ENCODE measurements at regions not wholly inside any gene's neighbourhood (a gene's known extent, or its start where the extent isn't known, plus 50 kb on each side); places are given as distances from the start of the nearest gene placed in this dataset.

- no peak for TF ChIP-seq YY1 (IDR thresholded peaks at IDR 0.05; ENCODE audit: insufficient read depth, insufficient read length)
- TF ChIP-seq SUZ12 (IDR thresholded peaks at IDR 0.05; ENCODE audit: extremely low read depth, insufficient read depth, insufficient read length) = no peak
- TF ChIP-seq ZNF274 (IDR thresholded peaks at IDR 0.05; ENCODE audit: low read depth, low read length) = no peak
These were observed 78.1 kb downstream of the SPP2 start for GRCh38 chr2:234128606-234129005.

All from NT2/D1 (cell line).